ENCODE measurements at regions not wholly inside any gene's neighbourhood (a gene's known extent, or its start where the extent isn't known, plus 50 kb on each side); places are given as distances from the start of the nearest gene placed in this dataset.

DNA sequence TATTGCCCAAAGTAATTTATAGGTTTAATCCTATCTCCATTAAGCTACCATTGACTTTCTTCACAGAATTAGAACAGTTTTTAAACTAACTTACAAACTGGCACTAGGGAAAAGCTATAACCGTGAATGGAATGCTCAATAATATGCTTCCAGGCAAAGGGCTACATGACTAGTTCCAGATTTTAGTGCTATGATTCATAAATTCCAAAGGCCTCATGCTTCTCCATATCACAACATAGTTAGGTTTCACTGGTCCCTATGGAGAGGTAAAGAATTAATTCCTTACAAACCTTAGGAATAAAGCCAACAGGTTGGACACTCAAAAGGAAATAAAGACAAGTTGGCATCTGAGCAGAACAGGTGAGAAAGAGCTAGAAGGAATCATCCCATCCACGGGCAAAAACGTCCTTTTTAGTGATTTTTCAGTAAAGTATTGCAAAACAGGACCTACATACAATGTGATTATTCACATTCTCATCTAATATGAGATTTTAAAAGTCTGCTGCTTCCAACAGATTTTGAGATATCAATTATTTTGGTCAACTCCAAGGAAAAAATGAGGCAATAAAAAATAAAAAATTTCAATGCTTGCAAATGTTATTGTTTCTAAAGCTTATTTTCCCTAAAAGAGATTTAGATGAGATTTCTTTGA is 97.0 kb upstream of the TARS1 start:
- TF ChIP-seq, protein P1, sequence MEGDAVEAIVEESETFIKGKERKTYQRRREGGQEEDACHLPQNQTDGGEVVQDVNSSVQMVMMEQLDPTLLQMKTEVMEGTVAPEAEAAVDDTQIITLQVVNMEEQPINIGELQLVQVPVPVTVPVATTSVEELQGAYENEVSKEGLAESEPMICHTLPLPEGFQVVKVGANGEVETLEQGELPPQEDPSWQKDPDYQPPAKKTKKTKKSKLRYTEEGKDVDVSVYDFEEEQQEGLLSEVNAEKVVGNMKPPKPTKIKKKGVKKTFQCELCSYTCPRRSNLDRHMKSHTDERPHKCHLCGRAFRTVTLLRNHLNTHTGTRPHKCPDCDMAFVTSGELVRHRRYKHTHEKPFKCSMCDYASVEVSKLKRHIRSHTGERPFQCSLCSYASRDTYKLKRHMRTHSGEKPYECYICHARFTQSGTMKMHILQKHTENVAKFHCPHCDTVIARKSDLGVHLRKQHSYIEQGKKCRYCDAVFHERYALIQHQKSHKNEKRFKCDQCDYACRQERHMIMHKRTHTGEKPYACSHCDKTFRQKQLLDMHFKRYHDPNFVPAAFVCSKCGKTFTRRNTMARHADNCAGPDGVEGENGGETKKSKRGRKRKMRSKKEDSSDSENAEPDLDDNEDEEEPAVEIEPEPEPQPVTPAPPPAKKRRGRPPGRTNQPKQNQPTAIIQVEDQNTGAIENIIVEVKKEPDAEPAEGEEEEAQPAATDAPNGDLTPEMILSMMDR (IDR thresholded peaks at IDR 0.05) = no peak
- TF ChIP-seq EP300 (IDR thresholded peaks at IDR 0.05) = no peak
- no peak for TF ChIP-seq POLR2AphosphoS5 (IDR thresholded peaks at IDR 0.05)
- TF ChIP-seq POLR2A (IDR thresholded peaks at IDR 0.05; ENCODE audit: low read depth) = no peak

Measured in esophagus muscularis mucosa (tissue), 4 donors.